ENCODE measurements at regions not wholly inside any gene's neighbourhood (a gene's known extent, or its start where the extent isn't known, plus 50 kb on each side); places are given as distances from the start of the nearest gene placed in this dataset.
"Not testable (repeated sequence)": the region's sequence is repeated elsewhere in the genome, so short reads cannot be mapped to it uniquely, and the experiment has no call there.

DNA sequence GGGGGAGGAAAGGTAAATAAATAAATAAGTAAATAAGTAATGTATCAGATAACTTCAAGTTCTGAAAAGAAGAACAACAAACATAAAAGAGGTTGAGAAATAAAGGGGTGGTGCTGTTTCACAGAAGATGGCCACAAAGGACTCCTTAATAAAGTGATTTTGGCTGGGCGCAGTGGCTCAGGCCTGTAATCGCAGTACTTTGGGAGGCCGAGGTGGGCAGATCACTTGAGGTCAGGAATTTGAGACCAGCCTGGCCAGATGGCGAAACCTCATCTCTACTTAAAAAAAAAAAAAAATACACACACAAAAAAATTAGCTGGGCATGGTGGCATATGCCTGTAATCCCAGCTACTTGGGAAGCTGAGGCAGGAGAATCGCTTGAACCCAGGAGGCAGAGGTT lies 315.5 kb downstream of the MIAT start:
- TF ChIP-seq EP300, POLR2AphosphoS5 (IDR thresholded peaks at IDR 0.05): not testable (repeated sequence)

Data from suprapubic skin (tissue), 4 donors.